Right lobe of liver (tissue), 6 donors: ENCODE measurements at regions not wholly inside any gene's neighbourhood (a gene's known extent, or its start where the extent isn't known, plus 50 kb on each side); places are given as distances from the start of the nearest gene placed in this dataset.

Experiments used
- ATAC-seq, 4 donors: fragments of 200-7000 bp; cut with Tn5 transposase; one replicate each; pipeline ENCODE4 v1.9.1; 2020; ENCODE audit warnings: mild to moderate bottlenecking in 4 of 4, moderate library complexity in 4 of 4
- DNase-seq, 3 donors: peaks; one replicate each; pipeline ENCODE4 v3.0.0-alpha.2; 2020
- H3K27ac ChIP-seq, 3 donors: fragments of 200-600 bp; one replicate each; pipeline ENCODE4 v1.8.0; 2022
- H3K27me3 ChIP-seq, 2 donors: fragments of 200-600 bp; one replicate each; pipeline ENCODE4 v1.8.0; 2022
- H3K36me3 ChIP-seq, 4 donors: fragments of 200-600 bp; sonication (generic) in 1 of 4; one replicate each; pipeline versions ENCODE4 v1.5.1 to v1.8.0; 2017 to 2022; ENCODE audit warnings: control low read depth in 1 of 4
- H3K4me1 ChIP-seq, 4 donors: fragments of 200-600 bp; sonication (generic) in 1 of 4; one replicate each; pipeline versions ENCODE4 v1.5.1 to v1.8.0; 2017 to 2022; ENCODE audit warnings: control low read depth in 1 of 4
- H3K4me3 ChIP-seq, 3 donors: fragments of 200-600 bp; one replicate each; pipeline ENCODE4 v1.8.0; 2022
- H3K9me3 ChIP-seq, 4 donors: fragments of 200-600 bp; sonication (generic) in 1 of 4; one replicate each; pipeline versions ENCODE4 v1.5.1 to v1.8.0; 2017 to 2022; ENCODE audit warnings: control low read depth in 1 of 4
- POLR2A ChIP-seq: fragments of 450-650 bp; IDR thresholded peaks from one replicate; pipeline ENCODE4 v1.6.1; 2017; ENCODE audit warnings: antibody characterized with exemption, mild to moderate bottlenecking
- WGBS: methylation state at CpG from one replicate; pipeline ENCODE4 v1.1.6; 2018; ENCODE audit warnings: low coverage, low lambda C conversion rate; ENCODE audit not compliant: insufficient coverage; ENCODE audit errors: missing lambda C conversion rate; 5-methylcytosine and 5-hydroxymethylcytosine counted together
- intact Hi-C, 2 donors: fragments of 100-400 bp; cut with DNase I; formaldehyde crosslinking; loops; one replicate each; pipeline versions ENCODE4 v1.11.2 to v1.14.1; 2022
- TF ChIP-seq, protein P1 (sequence below), 4 donors: fragments of 200-600 bp in 3 of 4; fragments of 450-650 bp in 1 of 4; IDR thresholded peaks; one replicate each; pipeline versions ENCODE4 v1.5.1 to v1.8.0; 2016 to 2022; ENCODE audit warnings: antibody characterized with exemption in 4 of 4, mild to moderate bottlenecking in 2 of 4
- donor health status: DM: no; HTN: yes; CAD: no.
- donor health status: DM: no; HTN: no; CAD: no.
- donor health status: DM: no; HTN: no; CAD: no.
- donor health status: DM: no; HTN: yes; CAD: no.
- donor health status: DM: no; HTN: yes; CAD: no.

DNA sequence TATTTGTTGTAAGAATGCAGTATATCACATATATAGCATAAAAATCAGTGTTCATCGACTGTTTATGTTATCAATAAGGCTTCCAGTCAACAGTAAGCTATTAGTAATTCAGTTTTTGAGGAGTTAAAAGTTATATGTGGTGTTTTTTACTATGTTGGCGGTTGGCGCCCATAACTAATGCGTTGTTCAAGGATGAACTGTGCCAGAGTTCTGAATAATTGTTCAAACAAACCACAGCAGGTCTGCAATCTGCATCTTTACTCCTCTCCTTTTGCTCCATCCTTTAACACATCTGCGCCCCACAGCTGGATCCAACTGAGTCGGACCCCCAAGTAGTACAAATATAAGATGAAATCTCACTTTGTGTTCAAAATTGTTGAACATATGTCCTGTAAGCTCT lies 836.1 kb downstream of the LTN1 start:
- no peak for ATAC-seq
- no peak overlapping the region for H3K27ac ChIP-seq

DNA sequence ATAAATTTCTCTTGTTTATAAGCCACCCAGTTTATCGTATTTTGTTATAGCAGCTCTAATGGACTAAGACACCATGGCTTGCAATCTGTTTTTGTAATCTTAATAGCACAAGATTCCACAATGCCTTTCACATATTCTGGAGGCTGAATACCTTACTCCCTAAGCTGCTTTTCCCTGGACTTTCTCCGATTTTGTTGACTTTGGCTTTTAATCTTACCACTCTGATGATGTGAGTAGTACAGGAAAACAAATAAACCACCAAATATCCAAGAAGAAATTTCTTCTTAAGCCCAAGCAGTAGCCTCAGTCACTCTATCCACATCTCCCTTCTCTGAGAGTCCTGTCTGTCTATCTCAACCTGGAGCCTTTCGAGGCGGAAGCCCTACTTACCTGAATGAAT lies 838.6 kb downstream of the LTN1 start:
- DNase-seq (no peak), ATAC-seq (no peak)
- Histone ChIP-seq H3K36me3 (no peaks in the 10 kb centered on the region), H3K4me1 (no peaks in the 10 kb centered on the region), H3K27me3 (no peaks in the 10 kb centered on the region), H3K4me3 (no peak overlapping the region), H3K27ac (no peak overlapping the region), H3K9me3 (no peaks in the 10 kb centered on the region)
- intact Hi-C loops, result no loop called here
- WGBS, result 39% methylated on average over 4 of the region's 4 CpGs
- no peak for TF ChIP-seq POLR2A
- TF ChIP-seq, protein P1, sequence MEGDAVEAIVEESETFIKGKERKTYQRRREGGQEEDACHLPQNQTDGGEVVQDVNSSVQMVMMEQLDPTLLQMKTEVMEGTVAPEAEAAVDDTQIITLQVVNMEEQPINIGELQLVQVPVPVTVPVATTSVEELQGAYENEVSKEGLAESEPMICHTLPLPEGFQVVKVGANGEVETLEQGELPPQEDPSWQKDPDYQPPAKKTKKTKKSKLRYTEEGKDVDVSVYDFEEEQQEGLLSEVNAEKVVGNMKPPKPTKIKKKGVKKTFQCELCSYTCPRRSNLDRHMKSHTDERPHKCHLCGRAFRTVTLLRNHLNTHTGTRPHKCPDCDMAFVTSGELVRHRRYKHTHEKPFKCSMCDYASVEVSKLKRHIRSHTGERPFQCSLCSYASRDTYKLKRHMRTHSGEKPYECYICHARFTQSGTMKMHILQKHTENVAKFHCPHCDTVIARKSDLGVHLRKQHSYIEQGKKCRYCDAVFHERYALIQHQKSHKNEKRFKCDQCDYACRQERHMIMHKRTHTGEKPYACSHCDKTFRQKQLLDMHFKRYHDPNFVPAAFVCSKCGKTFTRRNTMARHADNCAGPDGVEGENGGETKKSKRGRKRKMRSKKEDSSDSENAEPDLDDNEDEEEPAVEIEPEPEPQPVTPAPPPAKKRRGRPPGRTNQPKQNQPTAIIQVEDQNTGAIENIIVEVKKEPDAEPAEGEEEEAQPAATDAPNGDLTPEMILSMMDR (IDR thresholded peaks at IDR 0.05), result no peak

More for the DNA sequence above, 836.1 kb downstream of the LTN1 start:
- TF ChIP-seq POLR2A, result no peak
- H3K9me3 ChIP-seq, result no peaks in the 10 kb centered on the region
- intact Hi-C loops, result no loop called here
- H3K27me3 ChIP-seq, result no peaks in the 10 kb centered on the region
- DNase-seq, result no peak
- H3K36me3 ChIP-seq, result no peaks in the 10 kb centered on the region
- WGBS, result 78% methylated on average over 6 of the region's 6 CpGs
- H3K4me1 ChIP-seq, result no peaks in the 10 kb centered on the region
- H3K4me3 ChIP-seq, result no peak overlapping the region

DNA sequence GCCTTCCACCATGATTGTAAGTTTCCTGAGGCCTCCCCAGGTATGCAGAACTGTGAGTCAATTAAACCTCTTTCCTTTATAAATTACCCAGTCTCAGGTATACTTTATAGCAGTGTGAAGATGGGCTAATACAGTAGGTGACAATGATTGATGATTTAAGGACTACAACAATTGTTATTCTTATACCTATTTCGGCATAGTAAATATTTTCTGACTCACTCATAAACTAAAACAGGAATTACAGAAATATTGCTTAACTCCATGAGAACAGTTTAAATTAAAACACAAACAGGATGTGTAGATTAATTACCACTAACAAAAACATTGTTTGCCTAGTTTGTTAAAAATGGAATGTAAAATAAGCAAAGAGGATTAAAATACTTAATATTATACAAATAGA lies 839.9 kb downstream of the LTN1 start:
- TF ChIP-seq, protein P1 (IDR thresholded peaks at IDR 0.05), result no peak
- TF ChIP-seq POLR2A, result no peak
- Histone ChIP-seq H3K27ac (no peak overlapping the region), H3K27me3 (no peaks in the 10 kb centered on the region), H3K36me3 (no peaks in the 10 kb centered on the region), H3K4me3 (no peak overlapping the region), H3K4me1 (no peaks in the 10 kb centered on the region), H3K9me3 (no peaks in the 10 kb centered on the region)
- ATAC-seq, result no peak
- WGBS, result 58% methylated on average over 1 of the region's 1 CpG
- intact Hi-C loops, result no loop called here
- DNase-seq, result no peak

DNA sequence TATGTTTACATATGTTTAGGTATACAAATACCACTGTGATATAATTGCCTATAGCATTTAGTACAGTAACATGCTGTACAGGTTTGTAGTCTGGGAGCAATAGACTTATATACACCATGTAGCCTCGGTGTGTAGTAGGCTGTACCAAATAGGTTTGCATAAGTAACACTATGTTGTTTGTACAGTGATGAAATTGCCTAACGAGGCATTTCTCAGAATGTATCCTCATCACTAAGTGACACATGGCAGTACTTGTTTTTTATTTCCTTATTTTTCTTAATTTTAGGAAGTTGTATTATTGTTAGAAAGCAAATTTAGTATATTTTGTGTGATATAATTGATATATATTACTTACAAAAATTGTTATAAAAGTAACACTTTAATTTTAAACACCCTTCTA lies 840.9 kb downstream of the LTN1 start:
- 45% methylated on average over 2 of the region's 2 CpGs for WGBS
- TF ChIP-seq, protein P1 (IDR thresholded peaks at IDR 0.05), result no peak
- TF ChIP-seq POLR2A, result no peak
- H3K36me3 ChIP-seq, result no peaks in the 10 kb centered on the region
- intact Hi-C loops, result no loop called here
- no peaks in the 10 kb centered on the region for H3K9me3 ChIP-seq
- DNase-seq, result no peak
- H3K27me3 ChIP-seq, result no peaks in the 10 kb centered on the region
- no peak overlapping the region for H3K27ac ChIP-seq
- no peak overlapping the region for H3K4me3 ChIP-seq
- ATAC-seq, result peak in 1 of 4 donors; percentile 51
- no peaks in the 10 kb centered on the region for H3K4me1 ChIP-seq

DNA sequence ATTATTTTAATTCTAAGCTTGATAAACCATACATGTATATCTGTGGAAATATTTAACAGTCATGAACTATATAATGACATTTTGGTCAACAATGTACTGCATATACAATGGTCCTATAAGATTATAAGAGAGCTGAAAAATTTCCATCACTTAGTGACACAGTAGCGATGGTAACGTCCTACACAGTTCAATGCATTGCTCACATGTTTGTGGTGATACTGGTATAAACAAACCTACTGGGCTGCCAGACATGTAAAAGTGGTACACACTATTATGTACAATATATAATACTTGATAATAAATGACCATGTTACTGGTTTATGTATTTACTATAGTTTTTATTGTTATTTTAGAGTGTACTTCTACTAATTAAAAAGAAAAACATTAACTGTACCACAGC lies 841.9 kb downstream of the LTN1 start:
- intact Hi-C loops, result no loop called here
- no peaks in the 10 kb centered on the region for H3K27me3 ChIP-seq
- no peak for DNase-seq
- ATAC-seq, result no peak
- TF ChIP-seq, protein P1 (IDR thresholded peaks at IDR 0.05), result no peak
- no peak for TF ChIP-seq POLR2A
- H3K4me1 ChIP-seq, result no peaks in the 10 kb centered on the region
- H3K9me3 ChIP-seq, result no peaks in the 10 kb centered on the region
- H3K27ac ChIP-seq, result no peak overlapping the region
- no peak overlapping the region for H3K4me3 ChIP-seq
- 100% methylated on average over 2 of the region's 2 CpGs for WGBS
- no peaks in the 10 kb centered on the region for H3K36me3 ChIP-seq
